HepG2 (cell line): ENCODE measurements at regions not wholly inside any gene's neighbourhood (a gene's known extent, or its start where the extent isn't known, plus 50 kb on each side); places are given as distances from the start of the nearest gene placed in this dataset.

Experiments used
- ATAC-seq: fragments of 200-7000 bp; cut with Tn5 transposase; 3 replicates; pipeline ENCODE4 v1.9.1; 2020; ENCODE audit warnings: mild to moderate bottlenecking, moderate library complexity
- BruUV-seq: library from RNA; stranded (reverse); fragments of 400-500 nt; replicated peaks from 2 replicates; lab custom pipeline; 2021; lab: Mats Ljungman, UMichigan
- CTCF ChIA-PET: fragments of 300-600 bp; formaldehyde crosslinking; extraction: SDS; loops from one replicate; lab custom pipeline; 2021; ENCODE audit warnings: low total read pairs, inconsistent platforms, low intra/inter-chr PET ratio; lab: Yijun Ruan, JAX
- POLR2A ChIA-PET: fragments of 350-600 bp; sonication (Branson Sonifier 250); formaldehyde crosslinking; loops from one replicate; lab custom pipeline; 2020; ENCODE audit warnings: antibody characterized with exemption, inconsistent platforms; lab: Yijun Ruan, JAX
- DNase-seq: peaks from one replicate; pipeline ENCODE4 v3.0.0-alpha.2; 2015; ENCODE audit warnings: low spot score
- FAIRE-seq: peaks from 3 replicates; lab custom pipeline; 2011; peaks lifted over from hg19 to GRCh38; lab: Jason Lieb, UNC
- H2AFZ ChIP-seq: one replicate; pipeline ENCODE4 v1.6.1; 2011; ENCODE audit warnings: low read length, inconsistent platforms
- H3K27ac ChIP-seq: fragments of 300-600 bp; 3 replicates; pipeline ENCODE4 v1.8.0; 2011; ENCODE audit warnings: mixed run types, mild to moderate bottlenecking, mixed read lengths, low read length, inconsistent platforms; ENCODE audit not compliant: insufficient read depth; ENCODE audit errors: extremely low read length
- H3K27me3 ChIP-seq, 2 experiments: fragments of 200-600 bp in 1 of 2; 2 replicates in 1 of 2; 3 replicates in 1 of 2; pipeline versions ENCODE4 v1.6.0 to v1.8.0; 2011; ENCODE audit warnings: low read length in 2 of 2, mild to moderate bottlenecking in 2 of 2, moderate library complexity in 2 of 2, inconsistent platforms in 1 of 2; ENCODE audit not compliant: insufficient read depth in 2 of 2, control insufficient read depth in 1 of 2
- H3K36me3 ChIP-seq, 2 experiments: fragments of 200-600 bp in 1 of 2; replicated peaks in 1 of 2; 2 replicates in 1 of 2; 3 replicates in 1 of 2; pipeline versions ENCODE4 v1.5.1 to v1.8.0; 2011; ENCODE audit warnings: low read length in 2 of 2, inconsistent platforms in 1 of 2; ENCODE audit not compliant: insufficient read depth in 2 of 2, control insufficient read depth in 1 of 2
- H3K4me1 ChIP-seq: 2 replicates; pipeline ENCODE4 v1.5.1; 2012; ENCODE audit warnings: low read length, inconsistent platforms; ENCODE audit not compliant: insufficient read depth
- H3K4me2 ChIP-seq: 2 replicates; pipeline ENCODE4 v1.6.0; 2011; ENCODE audit warnings: low read depth, low read length, inconsistent platforms
- H3K4me3 ChIP-seq, 3 experiments: fragments of 200-600 bp in 1 of 3; sonication (generic), shearing (Covaris generic) in 1 of 3; replicated peaks in 1 of 3; 2 replicates each; pipeline ENCODE4 v1.5.1; 2011 to 2016; ENCODE audit warnings: low read length in 3 of 3, inconsistent platforms in 2 of 3, low read depth in 2 of 3, mild to moderate bottlenecking in 2 of 3, control low read depth in 1 of 3, mixed read lengths in 1 of 3; ENCODE audit not compliant: insufficient read depth in 1 of 3
- H3K79me2 ChIP-seq: one replicate; pipeline ENCODE4 v1.6.1; 2011; ENCODE audit warnings: low read length, inconsistent platforms; ENCODE audit not compliant: insufficient read depth
- H3K9ac ChIP-seq: 2 replicates; pipeline ENCODE4 v1.6.0; 2011; ENCODE audit warnings: mild to moderate bottlenecking, low read depth, low read length, inconsistent platforms; ENCODE audit not compliant: insufficient read depth
- H3K9me3 ChIP-seq: 2 replicates; pipeline ENCODE4 v1.5.1; 2012; ENCODE audit warnings: mild to moderate bottlenecking, low read length
- H4K20me1 ChIP-seq: 2 replicates; pipeline ENCODE4 v1.6.0; 2011; ENCODE audit warnings: inconsistent platforms, mild to moderate bottlenecking, low read length, moderate library complexity; ENCODE audit not compliant: insufficient read depth
- EEA1 ChIP-seq: sonication (generic); formaldehyde crosslinking; IDR thresholded peaks from 2 replicates; pipeline ENCODE4 v1.5.1; 2020; ENCODE audit warnings: mild to moderate bottlenecking, missing genetic modification reagents, borderline replicate concordance
- FOXK1 ChIP-seq: sonication (generic); formaldehyde crosslinking; IDR thresholded peaks from 2 replicates; pipeline ENCODE4 v1.4.0; 2020; ENCODE audit warnings: low read depth, missing genetic modification reagents, borderline replicate concordance
- NBN ChIP-seq: fragments of 450-650 bp; conservative IDR thresholded peaks from 2 replicates; pipeline ENCODE4 v1.6.1; 2017
- NFE2L2 ChIP-seq: fragments of 150-350 bp; IDR thresholded peaks from 2 replicates; pipeline ENCODE4 v1.6.1; 2014; ENCODE audit warnings: low read length
- PHF21A ChIP-seq: sonication (generic); formaldehyde crosslinking; IDR thresholded peaks from 2 replicates; pipeline ENCODE4 v1.5.0; 2020; ENCODE audit warnings: mild to moderate bottlenecking, missing genetic modification reagents
- TBL1XR1 ChIP-seq: fragments of 150-350 bp; IDR thresholded peaks from 2 replicates; pipeline ENCODE4 v1.6.1; 2014; ENCODE audit warnings: borderline replicate concordance, low read length; ENCODE audit not compliant: partially characterized antibody
- ZNF12 ChIP-seq: sonication (generic); formaldehyde crosslinking; IDR thresholded peaks from 2 replicates; pipeline ENCODE4 v1.5.0; 2020; ENCODE audit warnings: missing genetic modification reagents
- ZNF530 ChIP-seq: sonication (generic); formaldehyde crosslinking; IDR thresholded peaks from 2 replicates; pipeline ENCODE4 v1.5.0; 2020; ENCODE audit warnings: low read depth, mild to moderate bottlenecking, missing genetic modification reagents
- ZNF549 ChIP-seq: sonication (generic); formaldehyde crosslinking; IDR thresholded peaks from 2 replicates; pipeline ENCODE4 v1.5.0; 2020; ENCODE audit warnings: missing genetic modification reagents
- WGBS: methylation state at CpG from one replicate; pipeline ENCODE4 v1.1.6; 2017; ENCODE audit warnings: low lambda C conversion rate; 5-methylcytosine and 5-hydroxymethylcytosine counted together
- in situ Hi-C: cut with HindIII; loops from 2 replicates; pipeline ENCODE4 v1.10.0; 2017; ENCODE audit warnings: low pct_unique_long_range_greater_than_20kb; ENCODE audit not compliant: extremely low pct_ligation_motif_present
- intact Hi-C: fragments of 100-400 bp; cut with micrococcal nuclease; formaldehyde crosslinking; loops from one replicate; pipeline ENCODE4 v1.10.0; 2022; ENCODE audit not compliant: unreplicated experiment
- TF ChIP-seq, protein P1 (sequence below): IDR thresholded peaks from 2 replicates; pipeline ENCODE4 v1.6.1; 2012; ENCODE audit warnings: low read length, improper control_type of control experiment
- TF ChIP-seq, protein P2 (sequence below): sonication (generic); formaldehyde crosslinking; IDR thresholded peaks from 2 replicates; pipeline ENCODE4 v1.5.0; 2020; ENCODE audit warnings: mild to moderate bottlenecking, missing genetic modification reagents

DNA sequence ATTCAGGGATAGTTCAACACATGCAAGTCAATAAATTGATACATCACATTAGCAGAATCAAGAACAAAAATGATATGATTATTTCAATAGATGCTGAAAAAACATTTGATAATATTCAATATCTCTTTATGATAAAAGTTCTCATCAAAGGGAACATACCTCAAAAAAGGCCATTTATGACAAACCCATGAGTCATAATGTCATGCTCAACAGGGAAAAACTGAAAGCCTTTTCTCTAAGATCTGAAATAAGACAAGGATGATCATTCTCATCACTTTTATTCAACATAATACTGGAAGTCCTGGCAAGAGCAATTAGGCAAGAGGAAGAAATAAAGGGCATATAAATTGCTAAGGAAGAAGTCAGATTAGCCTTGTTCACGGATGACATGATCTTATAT, 54.1 kb upstream of the TMEM158 start:
- CTCF ChIA-PET: no interaction called here
- Histone ChIP-seq H3K9ac (no peak overlapping the region), H3K27ac (no peak overlapping the region), H4K20me1 (no peaks in the 10 kb centered on the region), H3K27me3 (no peaks in the 10 kb centered on the region), H2AFZ (no peak overlapping the region), H3K79me2 (no peaks in the 10 kb centered on the region), H3K4me3 (no peak overlapping the region), H3K9me3 (peaks cover 5% of the 10 kb centered on the region; the same call in 1 of the 2 replicates), H3K4me2 (no peak overlapping the region), H3K4me1 (no peaks in the 10 kb centered on the region), H3K36me3 (no peaks in the 10 kb centered on the region)
- POLR2A ChIA-PET: no interaction called here
- no TSS peak for BruUV-seq
- no peak for TF ChIP-seq ZNF530 (CRISPR knock-in tag)
- TF ChIP-seq NFE2L2: no peak
- TF ChIP-seq, protein P1, sequence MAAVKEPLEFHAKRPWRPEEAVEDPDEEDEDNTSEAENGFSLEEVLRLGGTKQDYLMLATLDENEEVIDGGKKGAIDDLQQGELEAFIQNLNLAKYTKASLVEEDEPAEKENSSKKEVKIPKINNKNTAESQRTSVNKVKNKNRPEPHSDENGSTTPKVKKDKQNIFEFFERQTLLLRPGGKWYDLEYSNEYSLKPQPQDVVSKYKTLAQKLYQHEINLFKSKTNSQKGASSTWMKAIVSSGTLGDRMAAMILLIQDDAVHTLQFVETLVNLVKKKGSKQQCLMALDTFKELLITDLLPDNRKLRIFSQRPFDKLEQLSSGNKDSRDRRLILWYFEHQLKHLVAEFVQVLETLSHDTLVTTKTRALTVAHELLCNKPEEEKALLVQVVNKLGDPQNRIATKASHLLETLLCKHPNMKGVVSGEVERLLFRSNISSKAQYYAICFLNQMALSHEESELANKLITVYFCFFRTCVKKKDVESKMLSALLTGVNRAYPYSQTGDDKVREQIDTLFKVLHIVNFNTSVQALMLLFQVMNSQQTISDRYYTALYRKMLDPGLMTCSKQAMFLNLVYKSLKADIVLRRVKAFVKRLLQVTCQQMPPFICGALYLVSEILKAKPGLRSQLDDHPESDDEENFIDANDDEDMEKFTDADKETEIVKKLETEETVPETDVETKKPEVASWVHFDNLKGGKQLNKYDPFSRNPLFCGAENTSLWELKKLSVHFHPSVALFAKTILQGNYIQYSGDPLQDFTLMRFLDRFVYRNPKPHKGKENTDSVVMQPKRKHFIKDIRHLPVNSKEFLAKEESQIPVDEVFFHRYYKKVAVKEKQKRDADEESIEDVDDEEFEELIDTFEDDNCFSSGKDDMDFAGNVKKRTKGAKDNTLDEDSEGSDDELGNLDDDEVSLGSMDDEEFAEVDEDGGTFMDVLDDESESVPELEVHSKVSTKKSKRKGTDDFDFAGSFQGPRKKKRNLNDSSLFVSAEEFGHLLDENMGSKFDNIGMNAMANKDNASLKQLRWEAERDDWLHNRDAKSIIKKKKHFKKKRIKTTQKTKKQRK: no peak
- no peak for TF ChIP-seq TBL1XR1
- no peak for TF ChIP-seq PHF21A (CRISPR knock-in tag)
- TF ChIP-seq NBN: no peak
- TF ChIP-seq ZNF549 (CRISPR knock-in tag): no peak
- TF ChIP-seq ZNF12 (CRISPR knock-in tag): no peak
- TF ChIP-seq, protein P2, sequence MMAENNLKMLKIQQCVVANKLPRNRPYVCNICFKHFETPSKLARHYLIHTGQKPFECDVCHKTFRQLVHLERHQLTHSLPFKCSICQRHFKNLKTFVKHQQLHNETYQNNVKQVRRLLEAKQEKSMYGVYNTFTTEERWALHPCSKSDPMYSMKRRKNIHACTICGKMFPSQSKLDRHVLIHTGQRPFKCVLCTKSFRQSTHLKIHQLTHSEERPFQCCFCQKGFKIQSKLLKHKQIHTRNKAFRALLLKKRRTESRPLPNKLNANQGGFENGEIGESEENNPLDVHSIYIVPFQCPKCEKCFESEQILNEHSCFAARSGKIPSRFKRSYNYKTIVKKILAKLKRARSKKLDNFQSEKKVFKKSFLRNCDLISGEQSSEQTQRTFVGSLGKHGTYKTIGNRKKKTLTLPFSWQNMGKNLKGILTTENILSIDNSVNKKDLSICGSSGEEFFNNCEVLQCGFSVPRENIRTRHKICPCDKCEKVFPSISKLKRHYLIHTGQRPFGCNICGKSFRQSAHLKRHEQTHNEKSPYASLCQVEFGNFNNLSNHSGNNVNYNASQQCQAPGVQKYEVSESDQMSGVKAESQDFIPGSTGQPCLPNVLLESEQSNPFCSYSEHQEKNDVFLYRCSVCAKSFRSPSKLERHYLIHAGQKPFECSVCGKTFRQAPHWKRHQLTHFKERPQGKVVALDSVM (CRISPR knock-in tag): no peak
- no peak for TF ChIP-seq EEA1 (CRISPR knock-in tag)
- TF ChIP-seq FOXK1 (CRISPR knock-in tag): no peak
- WGBS: 0% methylated on average over 1 of the region's 1 CpG
- DNase-seq (no peak), FAIRE-seq (no peak), ATAC-seq (no peak)
- in situ Hi-C loops (no loop called here), intact Hi-C loops (no loop called here)
